ENCODE measurements at regions not wholly inside any gene's neighbourhood (a gene's known extent, or its start where the extent isn't known, plus 50 kb on each side); places are given as distances from the start of the nearest gene placed in this dataset. TPM values are rescaled to one million over a fixed set of nuclear protein-coding genes. Genes with fewer than 3 reads are reported as not detected.

Small RNA genes lying in the stretch of these regions (small RNA-seq; reads per million reads assigned to genes)
- not detected for gene AL136313.1

Measured in HT1080 (cell line).